ENCODE measurements at regions not wholly inside any gene's neighbourhood (a gene's known extent, or its start where the extent isn't known, plus 50 kb on each side); places are given as distances from the start of the nearest gene placed in this dataset.
"Not testable (repeated sequence)": the region's sequence is repeated elsewhere in the genome, so short reads cannot be mapped to it uniquely, and the experiment has no call there.

DNA sequence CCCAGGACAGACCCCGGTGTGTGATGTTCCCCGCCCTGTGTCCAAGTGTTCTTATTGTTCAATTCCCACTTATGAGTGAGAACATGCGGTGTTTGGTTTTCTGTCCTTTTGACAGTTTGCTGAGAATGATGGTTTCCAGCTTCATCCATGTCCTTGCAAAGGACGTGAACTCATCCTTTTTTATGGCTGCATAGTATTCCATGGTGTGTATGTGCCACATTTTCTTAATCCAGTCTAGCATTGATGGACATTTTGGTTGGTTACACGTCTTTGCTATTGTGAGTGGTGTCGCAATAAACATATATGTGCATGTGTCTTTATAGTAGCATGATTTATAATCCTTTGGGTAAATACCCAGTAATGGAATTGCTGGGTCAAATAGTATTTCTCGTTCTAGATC is 334.5 kb downstream of the GLUD2 start:
- CTCF ChIA-PET; H3K36me3 ChIP-seq (ENCODE audit: control insufficient read depth in 2 of 2, insufficient read depth in 1 of 2, low read length in 2 of 2); POLR2A ChIA-PET; H3K27ac ChIP-seq (ENCODE audit: extremely low read depth, low read depth, low read length); H3K4me3 ChIP-seq (ENCODE audit: low read depth, low read length); H3K4me1 ChIP-seq (ENCODE audit: control insufficient read depth, insufficient read depth, low read length); H3K9me3 ChIP-seq (ENCODE audit: control insufficient read depth, insufficient read depth, low read depth, low read length): not testable (repeated sequence)
- peak; percentile 67 for TF ChIP-seq ZNF146 (tag by site-specific recombination; IDR thresholded peaks at IDR 0.05)

- ChIA-PET POLR2A (no interaction called here), CTCF (no interaction called here)
- no peaks in the 10 kb centered on the region for H3K9me3 ChIP-seq (ENCODE audit: control insufficient read depth, insufficient read depth, low read depth, low read length)
- no peak overlapping the region for H3K4me3 ChIP-seq (ENCODE audit: low read depth, low read length)
- TF ChIP-seq SP7 (tag by site-specific recombination; IDR thresholded peaks at IDR 0.05) (no peak), GLIS1 (tag by site-specific recombination; IDR thresholded peaks at IDR 0.05) (no peak), ZNF19 (tag by site-specific recombination; IDR thresholded peaks at IDR 0.05; ENCODE audit: low read depth) (no peak), ZNF416 (tag by site-specific recombination; IDR thresholded peaks at IDR 0.05) (no peak), ZNF596 (tag by site-specific recombination; IDR thresholded peaks at IDR 0.05) (no peak), ZNF18 (tag by site-specific recombination; IDR thresholded peaks at IDR 0.05) (no peak), SALL2 (tag by site-specific recombination; IDR thresholded peaks at IDR 0.05; ENCODE audit: borderline replicate concordance) (no peak), PRDM4 (tag by site-specific recombination; IDR thresholded peaks at IDR 0.05) (no peak), ZNF677 (tag by site-specific recombination; IDR thresholded peaks at IDR 0.05) (no peak), GLI2 (tag by site-specific recombination; IDR thresholded peaks at IDR 0.05; ENCODE audit: borderline replicate concordance, low read depth) (no peak), GLIS2 (tag by site-specific recombination; IDR thresholded peaks at IDR 0.05) (no peak), ZNF155 (tag by site-specific recombination; IDR thresholded peaks at IDR 0.05) (no peak)
- TF ChIP-seq, protein P1, sequence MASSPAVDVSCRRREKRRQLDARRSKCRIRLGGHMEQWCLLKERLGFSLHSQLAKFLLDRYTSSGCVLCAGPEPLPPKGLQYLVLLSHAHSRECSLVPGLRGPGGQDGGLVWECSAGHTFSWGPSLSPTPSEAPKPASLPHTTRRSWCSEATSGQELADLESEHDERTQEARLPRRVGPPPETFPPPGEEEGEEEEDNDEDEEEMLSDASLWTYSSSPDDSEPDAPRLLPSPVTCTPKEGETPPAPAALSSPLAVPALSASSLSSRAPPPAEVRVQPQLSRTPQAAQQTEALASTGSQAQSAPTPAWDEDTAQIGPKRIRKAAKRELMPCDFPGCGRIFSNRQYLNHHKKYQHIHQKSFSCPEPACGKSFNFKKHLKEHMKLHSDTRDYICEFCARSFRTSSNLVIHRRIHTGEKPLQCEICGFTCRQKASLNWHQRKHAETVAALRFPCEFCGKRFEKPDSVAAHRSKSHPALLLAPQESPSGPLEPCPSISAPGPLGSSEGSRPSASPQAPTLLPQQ (tag by site-specific recombination; IDR thresholded peaks at IDR 0.05) = no peak
- TF ChIP-seq, protein P2, sequence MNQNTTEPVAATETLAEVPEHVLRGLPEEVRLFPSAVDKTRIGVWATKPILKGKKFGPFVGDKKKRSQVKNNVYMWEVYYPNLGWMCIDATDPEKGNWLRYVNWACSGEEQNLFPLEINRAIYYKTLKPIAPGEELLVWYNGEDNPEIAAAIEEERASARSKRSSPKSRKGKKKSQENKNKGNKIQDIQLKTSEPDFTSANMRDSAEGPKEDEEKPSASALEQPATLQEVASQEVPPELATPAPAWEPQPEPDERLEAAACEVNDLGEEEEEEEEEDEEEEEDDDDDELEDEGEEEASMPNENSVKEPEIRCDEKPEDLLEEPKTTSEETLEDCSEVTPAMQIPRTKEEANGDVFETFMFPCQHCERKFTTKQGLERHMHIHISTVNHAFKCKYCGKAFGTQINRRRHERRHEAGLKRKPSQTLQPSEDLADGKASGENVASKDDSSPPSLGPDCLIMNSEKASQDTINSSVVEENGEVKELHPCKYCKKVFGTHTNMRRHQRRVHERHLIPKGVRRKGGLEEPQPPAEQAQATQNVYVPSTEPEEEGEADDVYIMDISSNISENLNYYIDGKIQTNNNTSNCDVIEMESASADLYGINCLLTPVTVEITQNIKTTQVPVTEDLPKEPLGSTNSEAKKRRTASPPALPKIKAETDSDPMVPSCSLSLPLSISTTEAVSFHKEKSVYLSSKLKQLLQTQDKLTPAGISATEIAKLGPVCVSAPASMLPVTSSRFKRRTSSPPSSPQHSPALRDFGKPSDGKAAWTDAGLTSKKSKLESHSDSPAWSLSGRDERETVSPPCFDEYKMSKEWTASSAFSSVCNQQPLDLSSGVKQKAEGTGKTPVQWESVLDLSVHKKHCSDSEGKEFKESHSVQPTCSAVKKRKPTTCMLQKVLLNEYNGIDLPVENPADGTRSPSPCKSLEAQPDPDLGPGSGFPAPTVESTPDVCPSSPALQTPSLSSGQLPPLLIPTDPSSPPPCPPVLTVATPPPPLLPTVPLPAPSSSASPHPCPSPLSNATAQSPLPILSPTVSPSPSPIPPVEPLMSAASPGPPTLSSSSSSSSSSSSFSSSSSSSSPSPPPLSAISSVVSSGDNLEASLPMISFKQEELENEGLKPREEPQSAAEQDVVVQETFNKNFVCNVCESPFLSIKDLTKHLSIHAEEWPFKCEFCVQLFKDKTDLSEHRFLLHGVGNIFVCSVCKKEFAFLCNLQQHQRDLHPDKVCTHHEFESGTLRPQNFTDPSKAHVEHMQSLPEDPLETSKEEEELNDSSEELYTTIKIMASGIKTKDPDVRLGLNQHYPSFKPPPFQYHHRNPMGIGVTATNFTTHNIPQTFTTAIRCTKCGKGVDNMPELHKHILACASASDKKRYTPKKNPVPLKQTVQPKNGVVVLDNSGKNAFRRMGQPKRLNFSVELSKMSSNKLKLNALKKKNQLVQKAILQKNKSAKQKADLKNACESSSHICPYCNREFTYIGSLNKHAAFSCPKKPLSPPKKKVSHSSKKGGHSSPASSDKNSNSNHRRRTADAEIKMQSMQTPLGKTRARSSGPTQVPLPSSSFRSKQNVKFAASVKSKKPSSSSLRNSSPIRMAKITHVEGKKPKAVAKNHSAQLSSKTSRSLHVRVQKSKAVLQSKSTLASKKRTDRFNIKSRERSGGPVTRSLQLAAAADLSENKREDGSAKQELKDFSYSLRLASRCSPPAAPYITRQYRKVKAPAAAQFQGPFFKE (tag by site-specific recombination; IDR thresholded peaks at IDR 0.05; ENCODE audit: borderline replicate concordance) = no peak
- no peaks in the 10 kb centered on the region for H3K36me3 ChIP-seq (ENCODE audit: control insufficient read depth in 2 of 2, insufficient read depth in 1 of 2, low read length in 2 of 2)
- no peaks in the 10 kb centered on the region for H3K4me1 ChIP-seq (ENCODE audit: control insufficient read depth, insufficient read depth, low read length)
- H3K27ac ChIP-seq (ENCODE audit: extremely low read depth, low read depth, low read length) = no peak overlapping the region
These were observed 342.7 kb downstream of the GLUD2 start for GRCh38 chrX:121389976-121390714.
